NCI-H748 (cell line): ENCODE measurements at regions not wholly inside any gene's neighbourhood (a gene's known extent, or its start where the extent isn't known, plus 50 kb on each side); places are given as distances from the start of the nearest gene placed in this dataset.
"Not testable (repeated sequence)": the region's sequence is repeated elsewhere in the genome, so short reads cannot be mapped to it uniquely, and the experiment has no call there.

Source experiments
- DNase-seq: peaks from one replicate; lab custom pipeline; 2025; ENCODE audit not compliant: unreplicated experiment; lab: John Stamatoyannopoulos, UW

- DNase-seq = no peak
Observed at GRCh38 chr15:45804028-45804427, 169.2 kb downstream of the SQOR start.

GRCh38 chr15:45810201-45810600, 175.4 kb downstream of the SQOR start:
- no peak for DNase-seq

- no peak for DNase-seq
Observed at GRCh38 chr15:45812200-45812599, 177.4 kb downstream of the SQOR start.

- not testable (repeated sequence) for DNase-seq
Observed at GRCh38 chr15:45817578-45817977, 182.7 kb downstream of the SQOR start.

- DNase-seq = peak; percentile 29
Observed at GRCh38 chr15:45821390-45821789, 186.6 kb downstream of the SQOR start.

GRCh38 chr15:45822968-45823367, 188.1 kb downstream of the SQOR start:
- not testable (repeated sequence) for DNase-seq

- no peak for DNase-seq
Observed at GRCh38 chr15:45827275-45827674, 192.4 kb downstream of the SQOR start.

- no peak for DNase-seq
Observed at GRCh38 chr15:45827766-45828165, 192.9 kb downstream of the SQOR start.

- DNase-seq = peak; percentile 51
Observed at GRCh38 chr15:45829336-45830153, 194.7 kb downstream of the SQOR start.

- DNase-seq = no peak
Observed at GRCh38 chr15:45831787-45832186, 197.0 kb downstream of the SQOR start.

- no peak for DNase-seq
Observed at GRCh38 chr15:45834622-45835021, 199.8 kb downstream of the SQOR start.

GRCh38 chr15:45842151-45842550, 207.3 kb downstream of the SQOR start:
- no peak for DNase-seq

GRCh38 chr15:45847645-45848044, 212.8 kb downstream of the SQOR start:
- DNase-seq = no peak

GRCh38 chr15:45849136-45849535, 214.3 kb downstream of the SQOR start:
- DNase-seq = no peak

- no peak for DNase-seq
Observed at GRCh38 chr15:45854455-45855202, 219.8 kb downstream of the SQOR start.

- DNase-seq = peak; percentile 55
Observed at GRCh38 chr15:45855210-45855906, 220.5 kb downstream of the SQOR start.

- DNase-seq = peak; percentile 44
Observed at GRCh38 chr15:45855907-45856579, 221.2 kb downstream of the SQOR start.

- DNase-seq = no peak
Observed at GRCh38 chr15:45857291-45857690, 222.5 kb downstream of the SQOR start.

GRCh38 chr15:45858491-45858890, 223.7 kb downstream of the SQOR start:
- no peak for DNase-seq

- no peak for DNase-seq
Observed at GRCh38 chr15:45862034-45862433, 227.2 kb downstream of the SQOR start.
